Embryonic facial prominence (tissue), 1 donor: ENCODE measurements at regions not wholly inside any gene's neighbourhood (a gene's known extent, or its start where the extent isn't known, plus 50 kb on each side); places are given as distances from the start of the nearest gene placed in this dataset.
"Not testable (repeated sequence)": the region's sequence is repeated elsewhere in the genome, so short reads cannot be mapped to it uniquely, and the experiment has no call there.

Experiments used
- DNase-seq: peaks from one replicate; pipeline ENCODE4 v3.0.0-alpha.2; 2016; ENCODE audit errors: extremely low spot score

DNA sequence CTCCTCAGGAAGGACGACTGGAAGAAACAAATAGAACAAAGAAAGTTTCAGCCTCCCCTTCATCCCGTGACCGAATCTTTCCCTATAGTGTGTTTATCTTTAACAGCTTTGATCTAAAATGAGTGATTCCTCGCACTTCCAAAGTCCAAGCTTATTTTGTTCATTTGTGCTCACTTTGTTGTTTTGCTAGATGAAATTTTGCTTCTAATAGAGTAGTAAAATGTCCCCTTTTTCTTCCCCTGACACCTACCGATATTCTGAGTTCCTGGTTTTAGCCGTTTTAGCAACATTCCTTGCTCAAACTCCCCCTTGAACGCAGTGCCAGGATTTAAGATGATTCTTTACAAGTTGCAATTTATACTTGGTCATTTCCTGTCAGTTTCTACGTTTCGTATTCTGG is 204.2 kb downstream of the FGF9 start:
- DNase-seq = no peak

DNA sequence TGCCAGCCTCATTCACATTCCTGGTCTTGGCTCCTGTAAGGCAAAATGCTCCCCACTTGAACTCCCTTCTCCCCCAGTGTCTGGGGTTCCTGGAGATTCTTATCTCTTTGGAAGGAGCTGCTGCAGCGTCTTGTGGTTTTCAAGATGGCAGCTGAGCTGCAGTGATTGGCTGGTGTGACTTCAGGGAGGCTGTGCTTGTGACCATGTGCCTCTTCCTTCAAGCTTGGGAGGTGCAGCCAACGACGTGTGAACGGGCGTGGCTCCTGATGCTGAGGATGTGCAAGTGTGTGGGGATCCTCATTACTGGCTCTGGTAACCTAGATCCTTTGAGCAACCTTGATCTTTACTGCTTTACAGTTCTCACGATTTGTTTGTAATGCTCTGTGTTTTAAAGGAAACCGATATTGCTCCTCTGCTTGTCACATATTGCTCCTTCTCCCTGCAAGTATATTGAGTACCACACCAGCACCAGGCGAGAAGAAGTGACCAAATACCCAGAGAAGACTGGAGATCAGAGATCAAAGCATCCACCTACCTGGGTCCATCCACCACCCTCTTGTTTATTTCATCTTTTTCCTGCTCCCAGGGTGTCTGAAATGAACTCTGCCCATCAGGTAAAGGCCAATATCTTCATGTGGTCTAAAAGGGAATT is 208.5 kb downstream of the FGF9 start:
- DNase-seq = no peak

DNA sequence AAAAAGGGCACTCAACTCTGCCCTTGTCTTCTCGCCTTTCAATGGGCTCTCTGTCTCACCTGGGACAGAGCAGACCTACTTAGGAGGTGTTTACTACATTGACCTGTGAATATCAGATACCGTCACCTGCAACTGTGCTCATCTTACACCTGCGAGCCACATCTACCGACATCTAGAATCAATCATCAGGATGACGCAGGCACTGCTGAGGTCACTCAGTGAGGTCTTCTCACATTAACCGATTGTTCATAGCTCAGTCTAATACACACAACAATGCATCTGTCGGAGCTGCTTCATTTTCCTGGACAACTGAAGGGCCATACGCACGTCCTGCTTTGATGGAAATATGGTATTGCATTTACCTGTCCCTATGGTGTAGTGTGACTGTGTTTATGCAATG is 211.9 kb downstream of the FGF9 start:
- DNase-seq = no peak

DNA sequence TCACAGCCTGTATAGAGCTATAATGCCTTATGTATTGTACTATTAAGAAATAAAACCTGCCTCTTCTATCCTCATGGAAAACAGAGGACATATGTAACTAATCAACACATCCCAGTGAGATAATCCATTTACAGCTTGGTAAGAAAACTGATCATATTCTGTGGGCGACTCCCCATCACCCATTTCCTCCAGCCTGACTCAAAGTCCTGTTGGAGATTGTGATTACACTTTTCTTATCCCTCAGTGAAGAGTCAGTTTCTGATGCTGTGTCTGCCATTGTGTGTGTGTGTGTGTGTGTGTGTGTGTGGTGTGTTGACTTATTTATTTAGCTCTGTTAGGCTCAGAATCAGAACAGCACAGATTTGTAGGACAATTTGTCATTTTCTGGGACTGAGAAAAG is 212.8 kb downstream of the FGF9 start:
- no peak for DNase-seq

DNA sequence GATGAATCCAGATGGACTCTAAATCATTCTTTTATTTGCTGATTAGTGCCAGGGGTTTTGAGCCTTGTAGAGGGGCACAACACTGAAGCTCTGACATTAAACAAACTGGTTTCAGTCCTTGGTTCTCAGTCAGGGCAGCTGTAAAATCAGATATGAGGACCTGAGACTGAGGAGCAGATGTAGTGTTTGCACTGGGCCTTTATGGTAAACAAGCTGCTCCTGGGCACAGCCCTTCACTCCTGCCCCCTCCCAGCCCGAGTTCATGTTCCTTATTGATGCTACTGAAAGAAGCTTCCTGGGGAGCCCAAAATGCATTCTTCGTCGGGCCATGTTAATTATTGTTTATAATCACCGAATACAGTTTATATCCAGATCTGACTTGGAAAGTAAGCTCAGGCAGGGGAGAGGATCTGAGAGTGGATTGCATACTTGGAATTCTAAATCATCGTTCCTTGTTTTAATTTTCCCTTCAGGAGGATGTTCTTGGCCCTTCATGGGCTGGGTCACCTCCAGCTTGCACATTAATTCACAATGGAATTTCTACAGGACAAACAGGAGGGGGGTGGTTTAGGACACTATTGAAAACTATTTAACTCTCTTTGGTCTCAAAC is 213.5 kb downstream of the FGF9 start:
- no peak for DNase-seq

DNA sequence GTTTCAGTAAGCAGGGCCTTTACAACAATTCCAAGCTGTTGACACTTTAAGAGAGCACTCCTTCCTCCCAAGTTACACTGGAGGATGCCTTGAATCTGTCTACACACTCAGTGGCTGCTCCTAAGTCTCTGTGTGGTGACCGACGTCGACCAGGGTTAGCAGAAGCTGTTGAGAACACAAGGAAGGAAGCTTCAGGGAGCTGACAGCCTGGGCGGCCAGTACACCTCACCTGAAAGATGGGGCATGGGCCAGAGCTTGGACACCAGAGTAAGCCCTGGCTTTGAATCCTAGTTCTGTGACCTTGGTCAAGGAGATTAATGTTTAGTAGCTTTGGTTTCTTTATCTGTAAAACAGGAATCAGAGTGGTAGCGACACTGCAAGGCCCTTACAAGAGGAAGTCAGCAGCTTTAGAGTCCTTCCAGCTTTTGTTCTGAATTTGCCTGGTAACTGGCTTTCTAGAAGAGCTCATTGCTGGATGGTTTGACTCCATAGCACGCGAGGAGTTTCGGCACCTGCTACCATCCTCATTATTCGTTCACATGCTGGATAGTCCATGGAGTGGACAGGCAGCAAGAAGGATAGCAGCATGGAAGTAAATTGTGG is 214.2 kb downstream of the FGF9 start:
- no peak for DNase-seq

DNA sequence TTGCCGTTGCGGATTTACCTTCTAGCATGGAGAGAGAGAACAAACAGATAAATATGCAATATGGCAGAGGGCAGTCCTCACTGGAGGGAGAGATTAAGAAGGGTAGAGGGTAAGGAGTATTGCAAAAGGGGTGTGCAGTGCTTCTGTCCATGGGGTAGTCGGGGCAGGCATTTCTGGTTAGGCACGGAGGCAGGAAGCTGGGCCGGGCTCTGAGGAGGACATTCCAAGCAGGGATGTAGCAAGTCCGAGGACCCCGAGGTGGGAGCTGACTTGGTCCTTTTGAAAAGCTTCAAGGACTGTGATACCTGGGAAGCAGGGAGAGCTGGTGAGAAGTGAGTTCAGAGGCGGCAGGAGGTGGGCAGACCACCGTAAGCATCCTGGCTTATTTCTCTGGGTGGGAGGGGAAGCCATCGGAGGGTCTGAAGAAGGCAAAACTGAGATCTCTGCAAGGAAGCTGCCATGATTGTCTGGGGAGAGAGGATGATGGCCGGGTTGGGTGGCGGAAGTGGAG is 214.9 kb downstream of the FGF9 start:
- DNase-seq = no peak

DNA sequence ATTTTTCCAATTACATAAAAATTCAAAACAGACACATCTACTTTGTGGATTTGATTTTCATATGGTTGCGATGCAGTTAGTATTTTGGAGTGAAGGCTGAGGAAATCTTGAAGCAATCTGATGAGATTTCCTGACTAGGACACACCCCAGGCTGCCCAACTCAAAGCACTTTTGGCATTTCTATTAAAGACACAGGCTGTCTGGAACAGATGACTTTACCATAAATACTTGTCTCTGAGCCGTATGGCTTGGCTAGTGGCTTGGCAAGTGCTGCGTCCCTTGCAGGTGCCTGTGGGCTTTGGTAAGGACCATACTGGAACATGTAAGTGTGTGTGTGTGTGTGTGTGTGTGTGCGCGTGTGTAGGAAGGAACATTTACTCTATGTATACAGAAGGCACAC is 218.8 kb downstream of the FGF9 start:
- DNase-seq = no peak

DNA sequence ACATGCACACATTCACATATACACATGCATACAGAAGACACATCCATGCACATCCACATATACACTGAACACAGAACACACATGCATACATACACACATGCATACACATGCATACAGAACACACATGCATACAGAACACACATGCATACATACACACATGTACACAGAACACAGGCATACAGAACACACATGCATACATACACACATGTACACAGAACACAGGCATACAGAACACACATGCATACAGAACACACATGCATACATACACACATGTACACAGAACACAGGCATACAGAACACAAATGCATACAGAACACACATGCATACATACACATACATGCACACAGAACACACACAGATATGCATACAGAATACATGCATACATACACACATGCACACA is 219.3 kb downstream of the FGF9 start:
- DNase-seq = not testable (repeated sequence)

DNA sequence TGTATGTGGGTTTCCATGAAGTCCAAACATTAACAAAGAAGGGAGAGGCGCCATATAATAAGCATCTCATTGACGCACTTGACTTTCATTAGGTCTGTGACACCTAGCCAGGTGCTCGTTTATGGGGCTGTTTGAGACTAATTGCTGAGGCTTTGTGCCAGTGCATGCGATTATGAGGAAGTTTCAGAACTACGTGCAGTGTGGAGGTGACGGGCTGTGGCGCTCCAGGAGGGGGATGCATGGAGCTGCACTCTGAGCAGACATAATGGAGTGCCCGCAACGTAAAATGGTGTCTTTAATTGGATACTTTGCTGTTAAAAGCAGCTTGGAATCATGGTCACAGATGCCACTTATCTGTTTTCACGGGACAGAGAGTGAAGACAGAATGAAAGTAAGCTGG is 223.2 kb downstream of the FGF9 start:
- no peak for DNase-seq

DNA sequence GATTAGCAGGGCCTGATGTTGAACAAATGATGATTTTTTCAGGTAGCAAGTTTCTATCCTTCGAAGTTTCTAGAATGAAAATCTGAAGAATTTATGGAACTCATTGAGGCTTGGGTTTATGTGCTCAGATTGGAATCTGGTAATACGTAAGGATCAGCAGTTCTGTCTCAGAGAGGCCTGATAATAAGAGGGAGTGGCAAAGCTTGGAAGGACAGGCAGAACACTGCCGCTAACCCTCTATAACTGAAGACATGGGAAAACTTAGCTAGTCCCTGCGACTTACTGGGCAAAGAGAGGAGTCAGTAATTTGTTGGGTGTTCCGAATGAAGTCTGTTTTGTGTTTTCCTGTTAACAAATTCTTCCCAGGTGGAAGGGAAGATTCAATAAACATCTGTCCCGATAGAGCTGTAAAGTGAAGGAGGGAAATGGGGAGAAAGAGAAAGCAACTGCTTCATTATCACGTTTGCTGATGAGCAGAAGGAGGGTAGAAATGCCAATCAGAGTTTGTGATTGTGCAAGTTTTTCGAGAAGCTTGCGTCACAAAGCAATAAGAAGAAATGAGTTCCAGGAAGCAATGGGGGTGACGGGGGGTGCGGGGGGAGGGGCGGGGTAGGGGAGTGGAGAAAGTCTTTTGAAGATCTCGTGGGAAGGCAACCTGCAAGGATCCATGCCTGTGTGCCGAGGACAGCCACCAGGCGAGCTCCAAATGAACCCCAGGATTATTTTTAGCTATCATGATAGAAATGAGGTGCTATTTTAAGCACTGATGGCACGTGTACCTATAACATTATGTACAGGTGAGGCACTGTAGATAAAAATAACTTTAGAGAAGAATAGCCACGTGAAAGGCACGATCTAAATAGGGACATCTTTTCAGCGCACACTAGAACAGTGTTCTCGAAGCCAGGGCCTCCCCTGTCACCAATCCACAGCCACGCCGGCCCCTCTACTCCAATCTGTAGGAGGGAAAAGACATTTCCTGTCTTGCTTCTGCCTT is 224.1 kb downstream of the FGF9 start:
- no peak for DNase-seq

DNA sequence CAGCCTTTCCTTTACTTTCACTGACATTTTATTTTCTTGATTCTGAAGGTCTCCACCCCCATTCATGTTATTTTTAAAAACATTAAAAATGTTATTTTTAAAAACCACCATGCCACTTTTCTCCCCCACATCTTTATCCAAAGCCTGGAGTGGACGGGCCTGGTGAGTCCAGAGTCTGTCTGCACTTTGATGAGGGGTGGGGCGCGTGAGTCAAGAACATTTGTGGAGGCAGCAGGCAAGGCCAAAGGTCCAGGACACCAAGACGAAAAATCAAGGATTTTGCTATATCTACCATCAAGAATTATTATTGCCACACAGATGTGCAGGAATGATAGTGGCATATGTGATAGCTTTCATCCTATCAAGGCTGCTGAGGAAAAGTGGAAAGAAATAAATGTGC is 224.9 kb downstream of the FGF9 start:
- DNase-seq = no peak

DNA sequence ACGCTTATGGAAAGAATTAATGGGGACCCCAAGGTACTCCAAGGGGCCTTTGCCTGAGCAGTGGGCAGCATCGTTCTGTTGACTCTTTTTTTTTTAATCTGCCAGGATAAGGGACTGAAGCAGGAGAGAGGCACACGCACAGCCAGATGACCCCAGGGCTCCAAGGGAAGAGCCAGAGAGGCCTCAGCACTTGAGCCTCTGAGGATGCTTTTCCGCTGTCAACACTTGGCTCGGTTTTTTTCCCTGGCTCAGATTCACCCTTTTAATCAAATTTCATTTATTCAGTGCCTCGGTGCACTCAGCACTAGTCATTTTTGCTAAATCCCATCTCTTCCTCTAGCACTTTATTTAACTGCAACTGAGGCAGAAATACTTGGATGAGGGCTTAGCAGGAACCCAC is 226.3 kb downstream of the FGF9 start:
- DNase-seq = no peak

DNA sequence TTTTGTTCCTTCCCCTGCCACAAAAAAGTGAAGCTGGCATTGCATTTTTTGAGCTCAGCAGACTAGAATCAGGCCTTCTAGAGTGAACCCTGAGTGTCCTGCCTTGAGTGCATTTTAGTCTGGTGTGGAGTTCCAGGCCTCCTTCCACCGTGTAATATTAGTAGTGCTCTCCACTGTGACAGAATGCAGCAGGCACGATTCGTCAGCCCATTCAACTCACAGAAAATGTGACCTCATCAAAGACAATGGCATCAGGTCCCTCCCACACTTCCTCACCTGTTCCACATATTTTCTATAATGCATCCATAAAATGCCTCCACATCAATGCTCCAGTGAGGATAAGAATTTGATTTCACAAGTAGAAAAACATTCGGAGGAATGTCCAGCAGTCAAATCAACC is 227.6 kb downstream of the FGF9 start:
- no peak for DNase-seq

DNA sequence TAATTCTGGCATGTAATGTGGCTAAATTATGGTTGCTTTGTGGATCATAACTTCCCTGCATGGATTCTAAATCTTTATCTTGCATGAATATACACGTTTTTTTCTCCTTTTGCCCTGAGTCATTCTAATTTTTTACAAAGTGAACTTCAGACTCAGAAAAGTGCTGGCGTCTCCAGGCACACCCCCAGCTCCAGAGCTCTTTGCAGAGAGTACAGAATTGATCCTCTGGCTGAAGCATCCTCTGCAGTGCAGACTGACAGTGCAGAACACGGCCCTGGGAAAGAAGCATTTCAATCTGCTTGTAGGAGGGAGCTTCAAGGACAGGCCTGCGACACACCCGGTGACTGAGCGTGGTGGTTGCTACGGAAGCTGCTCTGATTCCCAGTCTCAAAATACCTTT is 228.1 kb downstream of the FGF9 start:
- DNase-seq = no peak

DNA sequence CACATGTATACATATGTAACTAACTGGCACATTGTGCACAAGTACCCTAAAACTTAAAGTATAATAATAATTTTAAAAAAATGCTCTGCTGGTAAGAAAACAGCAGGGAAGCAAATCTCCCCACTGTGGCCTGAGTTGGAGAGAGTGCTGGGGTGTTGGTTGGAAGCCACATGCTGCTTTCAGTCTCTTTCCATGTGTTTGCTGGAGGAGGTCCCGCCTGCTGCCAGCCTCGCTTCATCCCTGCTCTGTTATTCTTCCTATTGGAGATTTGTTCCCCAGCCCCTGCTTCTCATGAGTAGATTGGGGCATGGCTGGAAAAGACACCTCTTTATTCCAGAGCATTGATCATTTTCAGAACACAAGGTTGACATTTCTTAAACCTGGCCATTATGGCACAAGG is 230.5 kb downstream of the FGF9 start:
- DNase-seq = no peak

DNA sequence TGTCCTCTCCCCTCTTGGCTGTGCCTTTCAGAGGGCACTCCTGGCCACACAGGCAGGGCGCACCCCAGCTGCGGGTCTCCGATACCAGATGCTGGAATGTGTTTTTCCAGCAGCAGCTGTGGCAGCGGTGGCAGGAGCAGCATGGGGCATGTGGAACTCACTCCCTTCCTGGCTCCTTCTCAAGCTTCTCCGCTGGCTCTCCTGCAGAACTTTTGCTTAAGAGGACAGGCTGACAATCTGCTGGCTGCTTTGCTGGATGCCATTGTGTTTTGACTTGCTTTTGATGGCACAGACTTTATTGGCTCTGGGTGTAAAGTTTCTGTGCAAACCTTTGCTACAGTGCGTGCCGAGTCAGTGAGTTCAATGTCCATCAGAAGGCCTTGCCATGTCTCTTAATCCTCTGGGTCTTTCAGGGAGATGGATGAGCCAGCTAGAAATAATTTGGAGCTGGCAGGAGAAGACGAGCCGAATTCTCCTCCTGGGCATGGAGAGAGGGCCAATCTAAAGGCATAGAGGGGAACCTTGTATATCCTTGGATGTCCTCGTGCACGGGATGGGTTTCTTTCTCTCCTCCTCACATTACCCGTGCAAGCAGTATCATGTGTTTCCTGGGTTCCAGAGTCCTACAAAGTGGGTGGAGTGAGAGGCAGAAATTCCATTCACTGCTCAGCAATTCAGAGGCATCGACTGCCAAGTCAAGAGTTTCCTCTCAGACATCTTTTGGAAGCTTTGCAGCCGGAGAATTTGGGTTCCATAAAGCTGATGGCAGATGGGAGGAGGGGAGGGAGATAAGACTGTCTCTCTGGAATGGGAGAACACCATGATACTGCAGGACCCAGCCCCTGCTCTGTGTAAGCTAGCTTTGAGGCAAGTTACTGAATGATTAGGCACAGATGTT is 231.2 kb downstream of the FGF9 start:
- DNase-seq = no peak

DNA sequence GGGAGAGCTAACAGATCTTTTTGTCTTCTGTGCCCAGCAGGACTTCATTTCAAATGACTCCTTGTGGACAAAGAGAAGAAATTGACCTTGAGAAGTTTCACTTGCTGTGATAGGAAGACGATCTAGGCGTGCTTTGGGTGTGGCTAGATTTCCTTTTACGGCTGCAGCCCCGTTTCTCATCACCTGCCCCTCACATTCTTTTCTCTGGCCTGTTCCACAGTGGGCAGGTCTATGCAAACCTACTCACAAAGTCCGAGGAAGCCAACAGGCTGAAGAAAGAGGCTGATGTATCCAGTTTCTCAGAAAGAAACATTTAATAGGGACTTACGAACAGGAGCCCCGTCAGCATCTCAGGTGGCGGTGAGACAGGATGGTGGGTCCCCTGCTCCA is 231.8 kb downstream of the FGF9 start:
- no peak for DNase-seq

DNA sequence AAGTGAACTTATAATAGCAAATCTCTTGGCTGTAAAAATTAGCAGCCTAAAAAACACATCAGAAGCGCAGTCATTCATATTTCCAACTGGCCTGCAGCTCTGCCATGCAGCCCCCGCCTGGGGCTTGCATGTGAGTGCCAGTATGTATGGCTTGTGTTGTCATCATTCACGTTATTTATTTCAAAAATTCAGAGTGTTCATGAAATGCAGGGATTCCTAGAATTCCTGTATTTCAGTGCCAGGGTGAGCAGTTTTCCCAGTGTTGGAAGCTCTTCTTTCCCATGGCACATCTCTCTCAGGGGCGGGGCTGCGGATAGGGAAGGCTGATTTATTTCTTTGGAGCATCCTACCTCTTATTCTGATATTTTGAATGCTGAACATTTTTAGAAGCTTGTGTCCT is 234.6 kb downstream of the FGF9 start:
- DNase-seq = no peak

DNA sequence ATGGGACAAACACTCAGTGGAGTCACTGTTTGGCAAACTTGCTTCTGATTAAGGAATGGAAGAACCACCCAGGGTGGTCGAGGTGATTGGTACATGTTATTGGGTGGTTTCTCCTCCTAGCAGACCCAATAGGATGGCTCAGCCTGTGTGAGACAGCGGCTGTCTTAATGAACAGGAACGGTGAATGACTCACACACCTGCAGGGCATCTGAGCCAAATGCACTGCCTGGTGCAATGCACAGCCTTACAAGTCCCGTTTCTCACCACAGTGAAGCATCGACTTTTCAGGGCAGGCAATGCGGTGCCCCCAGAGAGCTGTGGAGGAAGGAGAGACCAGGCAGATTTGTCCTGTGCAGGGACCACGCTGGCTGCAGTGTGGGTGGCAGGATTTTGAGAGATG is 238.5 kb downstream of the FGF9 start:
- DNase-seq = no peak

DNA sequence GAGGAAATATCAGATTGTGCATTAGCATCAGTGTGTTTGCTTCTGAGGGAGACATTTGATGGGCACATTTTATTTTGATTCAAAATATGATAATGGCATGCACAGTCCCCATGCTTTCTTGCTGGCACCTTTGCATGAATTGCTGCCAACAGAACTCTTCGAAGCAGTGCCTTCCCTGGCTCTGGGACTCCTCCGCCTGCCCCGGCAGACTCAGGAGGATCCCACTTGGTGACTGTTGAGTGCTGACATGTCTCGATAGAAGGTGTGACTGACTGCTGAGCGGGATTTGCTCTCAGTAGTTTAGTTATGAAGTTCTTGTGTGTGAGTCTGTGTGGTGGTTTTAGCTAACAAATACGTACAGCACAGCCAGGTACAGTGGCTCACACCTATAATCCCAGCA is 239.7 kb downstream of the FGF9 start:
- no peak for DNase-seq
